Uterus (tissue), 3 donors: ENCODE measurements at regions not wholly inside any gene's neighbourhood (a gene's known extent, or its start where the extent isn't known, plus 50 kb on each side); places are given as distances from the start of the nearest gene placed in this dataset.
"Not testable (repeated sequence)": the region's sequence is repeated elsewhere in the genome, so short reads cannot be mapped to it uniquely, and the experiment has no call there.

Source experiments
- DNase-seq, 2 donors: peaks; one replicate each; pipeline ENCODE4 v3.0.0-alpha.2; 2019 to 2020
- H3K27ac ChIP-seq, 2 donors: fragments of 200-600 bp; sonication (generic); 1 replicate in 1 of 2; 2 replicates in 1 of 2; pipeline ENCODE4 v1.5.1; 2016 to 2018
- H3K27me3 ChIP-seq, 2 donors: fragments of 200-600 bp; sonication (generic); one replicate each; pipeline ENCODE4 v1.5.1; 2018 to 2019; ENCODE audit warnings: control low read depth in 1 of 2
- H3K36me3 ChIP-seq, 2 donors: fragments of 200-600 bp; sonication (generic); one replicate each; pipeline ENCODE4 v1.5.1; 2019; ENCODE audit warnings: control low read depth in 1 of 2
- H3K4me1 ChIP-seq, 2 donors: fragments of 200-600 bp; sonication (generic); one replicate each; pipeline ENCODE4 v1.5.1; 2018 to 2019; ENCODE audit warnings: control low read depth in 1 of 2
- H3K4me3 ChIP-seq, 2 donors: fragments of 200-600 bp; sonication (generic); 1 replicate in 1 of 2; 2 replicates in 1 of 2; pipeline ENCODE4 v1.5.1; 2018 to 2019; ENCODE audit warnings: mild to moderate bottlenecking in 1 of 2
- H3K9me3 ChIP-seq, 2 donors: fragments of 200-600 bp; sonication (generic); one replicate each; pipeline ENCODE4 v1.5.1; 2019; ENCODE audit warnings: control low read depth in 1 of 2
- POLR2A ChIP-seq, 2 donors: fragments of 450-650 bp; IDR thresholded peaks; one replicate each; pipeline ENCODE4 v1.6.1; 2016; ENCODE audit warnings: antibody characterized with exemption in 2 of 2, mild to moderate bottlenecking in 1 of 2, moderate library complexity in 1 of 2
- intact Hi-C: fragments of 100-400 bp; cut with DNase I; formaldehyde crosslinking; loops from one replicate; pipeline ENCODE4 v1.15.1; 2023; ENCODE audit warnings: low total_unique reads
- TF ChIP-seq, protein P1 (sequence below), 4 experiments: fragments of 200-600 bp in 2 of 4; fragments of 450-650 bp in 2 of 4; sonication (generic) in 2 of 4; IDR thresholded peaks; one replicate each; pipeline ENCODE4 v1.5.1; 2016 to 2019; ENCODE audit warnings: antibody characterized with exemption in 4 of 4, mild to moderate bottlenecking in 2 of 4, moderate library complexity in 1 of 4
- donor health status: DM: yes; HTN: yes; CAD: no.

GRCh38 chr1:228839656-228840055 is 104.4 kb downstream of the RHOU start:
- H3K4me3 ChIP-seq: no peak overlapping the region
- H3K27ac ChIP-seq: no peak overlapping the region
- no peak for TF ChIP-seq POLR2A (IDR thresholded peaks at IDR 0.05)
- TF ChIP-seq, protein P1, sequence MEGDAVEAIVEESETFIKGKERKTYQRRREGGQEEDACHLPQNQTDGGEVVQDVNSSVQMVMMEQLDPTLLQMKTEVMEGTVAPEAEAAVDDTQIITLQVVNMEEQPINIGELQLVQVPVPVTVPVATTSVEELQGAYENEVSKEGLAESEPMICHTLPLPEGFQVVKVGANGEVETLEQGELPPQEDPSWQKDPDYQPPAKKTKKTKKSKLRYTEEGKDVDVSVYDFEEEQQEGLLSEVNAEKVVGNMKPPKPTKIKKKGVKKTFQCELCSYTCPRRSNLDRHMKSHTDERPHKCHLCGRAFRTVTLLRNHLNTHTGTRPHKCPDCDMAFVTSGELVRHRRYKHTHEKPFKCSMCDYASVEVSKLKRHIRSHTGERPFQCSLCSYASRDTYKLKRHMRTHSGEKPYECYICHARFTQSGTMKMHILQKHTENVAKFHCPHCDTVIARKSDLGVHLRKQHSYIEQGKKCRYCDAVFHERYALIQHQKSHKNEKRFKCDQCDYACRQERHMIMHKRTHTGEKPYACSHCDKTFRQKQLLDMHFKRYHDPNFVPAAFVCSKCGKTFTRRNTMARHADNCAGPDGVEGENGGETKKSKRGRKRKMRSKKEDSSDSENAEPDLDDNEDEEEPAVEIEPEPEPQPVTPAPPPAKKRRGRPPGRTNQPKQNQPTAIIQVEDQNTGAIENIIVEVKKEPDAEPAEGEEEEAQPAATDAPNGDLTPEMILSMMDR (IDR thresholded peaks at IDR 0.05): no peak
- peaks cover 0 to 5% of the 10 kb centered on the region in 2 donors for H3K4me1 ChIP-seq
- H3K36me3 ChIP-seq: no peaks in the 10 kb centered on the region
- no peaks in the 10 kb centered on the region for H3K9me3 ChIP-seq
- DNase-seq: no peak
- intact Hi-C loops: no loop called here
- no peaks in the 10 kb centered on the region for H3K27me3 ChIP-seq

GRCh38 chr1:228841632-228842031 is 106.4 kb downstream of the RHOU start:
- Histone ChIP-seq H3K4me3 (no peak overlapping the region), H3K4me1 (peaks cover 0 to 5% of the 10 kb centered on the region in 2 donors), H3K36me3 (no peaks in the 10 kb centered on the region), H3K27me3 (no peaks in the 10 kb centered on the region), H3K9me3 (no peaks in the 10 kb centered on the region), H3K27ac (no peak overlapping the region)
- no peak for DNase-seq
- intact Hi-C loops: no loop called here
- no peak for TF ChIP-seq POLR2A (IDR thresholded peaks at IDR 0.05)
- TF ChIP-seq, protein P1 (IDR thresholded peaks at IDR 0.05): no peak

GRCh38 chr1:228842094-228842775 is 107.0 kb downstream of the RHOU start:
- Histone ChIP-seq H3K9me3 (no peaks in the 10 kb centered on the region), H3K4me3 (no peak overlapping the region), H3K27ac (no peak overlapping the region), H3K4me1 (peaks cover 0 to 5% of the 10 kb centered on the region in 2 donors), H3K27me3 (no peaks in the 10 kb centered on the region), H3K36me3 (no peaks in the 10 kb centered on the region)
- intact Hi-C loops: no loop called here
- DNase-seq: peak in 1 of 2 donors; percentile 49
- no peak for TF ChIP-seq POLR2A (IDR thresholded peaks at IDR 0.05)
- TF ChIP-seq, protein P1 (IDR thresholded peaks at IDR 0.05): no peak

- Histone ChIP-seq H3K36me3 (no peaks in the 10 kb centered on the region), H3K4me3 (no peak overlapping the region), H3K4me1 (no peaks in the 10 kb centered on the region), H3K9me3 (no peaks in the 10 kb centered on the region), H3K27me3 (no peaks in the 10 kb centered on the region), H3K27ac (no peak overlapping the region)
- DNase-seq: no peak
- intact Hi-C loops: no loop called here
- no peak for TF ChIP-seq POLR2A (IDR thresholded peaks at IDR 0.05)
- TF ChIP-seq, protein P1 (IDR thresholded peaks at IDR 0.05): no peak
Measured at GRCh38 chr1:228845101-228845500, 109.8 kb downstream of the RHOU start.

- Histone ChIP-seq H3K4me3 (no peak overlapping the region), H3K36me3 (no peaks in the 10 kb centered on the region), H3K9me3 (no peaks in the 10 kb centered on the region), H3K27ac (no peak overlapping the region), H3K27me3 (no peaks in the 10 kb centered on the region), H3K4me1 (no peaks in the 10 kb centered on the region)
- TF ChIP-seq POLR2A (IDR thresholded peaks at IDR 0.05): no peak
- TF ChIP-seq, protein P1 (IDR thresholded peaks at IDR 0.05): no peak
- intact Hi-C loops: no loop called here
- DNase-seq: no peak
Measured at GRCh38 chr1:228846952-228847351, 111.7 kb downstream of the RHOU start.

DNA sequence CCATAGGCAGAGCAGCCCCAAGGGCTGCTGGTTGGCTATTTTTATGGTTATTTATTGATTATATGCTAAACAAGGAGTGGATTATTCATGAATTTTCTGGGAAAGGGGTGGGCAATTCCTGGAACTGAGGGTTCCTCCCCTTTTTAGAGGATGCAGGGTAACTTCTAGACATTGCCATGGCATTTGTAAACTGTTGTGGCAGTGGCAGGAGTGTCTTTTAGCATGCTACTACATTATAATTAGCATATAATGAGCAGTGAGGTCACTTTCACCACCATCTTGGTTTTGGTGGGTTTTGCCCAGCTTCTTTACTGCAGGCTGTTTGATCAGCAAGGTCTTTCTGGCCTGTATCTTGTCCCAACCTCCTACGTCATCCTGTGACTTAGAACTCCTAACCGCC is 112.2 kb downstream of the RHOU start:
- H3K9me3 ChIP-seq, H3K27me3 ChIP-seq, H3K27ac ChIP-seq, H3K4me3 ChIP-seq, intact Hi-C loops, DNase-seq, H3K36me3 ChIP-seq, H3K4me1 ChIP-seq: not testable (repeated sequence)
